Neural progenitor cell (in vitro differentiated cells): ENCODE measurements at regions not wholly inside any gene's neighbourhood (a gene's known extent, or its start where the extent isn't known, plus 50 kb on each side); places are given as distances from the start of the nearest gene placed in this dataset.

Experiments
- EZH2 ChIP-seq: fragments of 200-600 bp; sonication (generic); IDR thresholded peaks from 2 replicates; pipeline ENCODE4 v1.6.1; 2017; ENCODE audit warnings: antibody characterized with exemption, mild to moderate bottlenecking, moderate library complexity
- TF ChIP-seq, protein P1 (sequence below): fragments of 200-600 bp; sonication (generic); IDR thresholded peaks from 2 replicates; pipeline ENCODE4 v1.5.1; 2017; ENCODE audit warnings: antibody characterized with exemption, mild to moderate bottlenecking

DNA sequence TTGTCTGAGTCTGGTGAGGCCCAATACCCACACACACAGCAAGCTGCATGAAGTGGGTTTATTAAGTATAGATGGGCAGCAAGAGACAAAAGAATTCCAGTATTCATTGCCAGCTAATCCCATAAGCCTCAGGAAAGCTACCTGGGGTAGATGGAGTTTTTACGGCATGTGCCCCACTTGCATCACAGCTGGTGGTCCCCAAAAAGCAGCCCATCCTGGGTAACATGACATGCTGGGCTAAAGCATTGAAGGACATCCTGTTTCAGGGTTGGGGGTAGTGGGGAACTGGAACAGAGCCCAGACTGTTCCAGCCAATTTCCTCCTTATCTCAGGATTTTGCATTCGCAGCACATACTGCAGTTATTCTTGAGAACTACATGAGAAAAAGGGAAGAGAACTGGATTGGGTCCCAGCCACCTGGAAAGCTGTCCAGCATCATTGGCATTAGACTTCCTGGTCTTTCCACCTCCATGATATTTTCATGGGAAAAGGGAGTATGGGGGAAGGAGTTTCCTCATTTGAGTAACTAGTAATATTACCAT lies 240.1 kb upstream of the MMADHC start:
- TF ChIP-seq, protein P1, sequence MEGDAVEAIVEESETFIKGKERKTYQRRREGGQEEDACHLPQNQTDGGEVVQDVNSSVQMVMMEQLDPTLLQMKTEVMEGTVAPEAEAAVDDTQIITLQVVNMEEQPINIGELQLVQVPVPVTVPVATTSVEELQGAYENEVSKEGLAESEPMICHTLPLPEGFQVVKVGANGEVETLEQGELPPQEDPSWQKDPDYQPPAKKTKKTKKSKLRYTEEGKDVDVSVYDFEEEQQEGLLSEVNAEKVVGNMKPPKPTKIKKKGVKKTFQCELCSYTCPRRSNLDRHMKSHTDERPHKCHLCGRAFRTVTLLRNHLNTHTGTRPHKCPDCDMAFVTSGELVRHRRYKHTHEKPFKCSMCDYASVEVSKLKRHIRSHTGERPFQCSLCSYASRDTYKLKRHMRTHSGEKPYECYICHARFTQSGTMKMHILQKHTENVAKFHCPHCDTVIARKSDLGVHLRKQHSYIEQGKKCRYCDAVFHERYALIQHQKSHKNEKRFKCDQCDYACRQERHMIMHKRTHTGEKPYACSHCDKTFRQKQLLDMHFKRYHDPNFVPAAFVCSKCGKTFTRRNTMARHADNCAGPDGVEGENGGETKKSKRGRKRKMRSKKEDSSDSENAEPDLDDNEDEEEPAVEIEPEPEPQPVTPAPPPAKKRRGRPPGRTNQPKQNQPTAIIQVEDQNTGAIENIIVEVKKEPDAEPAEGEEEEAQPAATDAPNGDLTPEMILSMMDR = no peak
- TF ChIP-seq EZH2 = no peak
